ENCODE measurements at regions not wholly inside any gene's neighbourhood (a gene's known extent, or its start where the extent isn't known, plus 50 kb on each side); places are given as distances from the start of the nearest gene placed in this dataset.
"Not testable (repeated sequence)": the region's sequence is repeated elsewhere in the genome, so short reads cannot be mapped to it uniquely, and the experiment has no call there.

GRCh38 chr6:21874372-21874771, 280.8 kb downstream of the SOX4 start:
- no peak for TF ChIP-seq POLR2AphosphoS5 (IDR thresholded peaks at IDR 0.05; ENCODE audit: low read depth)
- no peak for TF ChIP-seq SPI1 (IDR thresholded peaks at IDR 0.05; ENCODE audit: borderline replicate concordance, low read depth)
- TF ChIP-seq, protein P1, sequence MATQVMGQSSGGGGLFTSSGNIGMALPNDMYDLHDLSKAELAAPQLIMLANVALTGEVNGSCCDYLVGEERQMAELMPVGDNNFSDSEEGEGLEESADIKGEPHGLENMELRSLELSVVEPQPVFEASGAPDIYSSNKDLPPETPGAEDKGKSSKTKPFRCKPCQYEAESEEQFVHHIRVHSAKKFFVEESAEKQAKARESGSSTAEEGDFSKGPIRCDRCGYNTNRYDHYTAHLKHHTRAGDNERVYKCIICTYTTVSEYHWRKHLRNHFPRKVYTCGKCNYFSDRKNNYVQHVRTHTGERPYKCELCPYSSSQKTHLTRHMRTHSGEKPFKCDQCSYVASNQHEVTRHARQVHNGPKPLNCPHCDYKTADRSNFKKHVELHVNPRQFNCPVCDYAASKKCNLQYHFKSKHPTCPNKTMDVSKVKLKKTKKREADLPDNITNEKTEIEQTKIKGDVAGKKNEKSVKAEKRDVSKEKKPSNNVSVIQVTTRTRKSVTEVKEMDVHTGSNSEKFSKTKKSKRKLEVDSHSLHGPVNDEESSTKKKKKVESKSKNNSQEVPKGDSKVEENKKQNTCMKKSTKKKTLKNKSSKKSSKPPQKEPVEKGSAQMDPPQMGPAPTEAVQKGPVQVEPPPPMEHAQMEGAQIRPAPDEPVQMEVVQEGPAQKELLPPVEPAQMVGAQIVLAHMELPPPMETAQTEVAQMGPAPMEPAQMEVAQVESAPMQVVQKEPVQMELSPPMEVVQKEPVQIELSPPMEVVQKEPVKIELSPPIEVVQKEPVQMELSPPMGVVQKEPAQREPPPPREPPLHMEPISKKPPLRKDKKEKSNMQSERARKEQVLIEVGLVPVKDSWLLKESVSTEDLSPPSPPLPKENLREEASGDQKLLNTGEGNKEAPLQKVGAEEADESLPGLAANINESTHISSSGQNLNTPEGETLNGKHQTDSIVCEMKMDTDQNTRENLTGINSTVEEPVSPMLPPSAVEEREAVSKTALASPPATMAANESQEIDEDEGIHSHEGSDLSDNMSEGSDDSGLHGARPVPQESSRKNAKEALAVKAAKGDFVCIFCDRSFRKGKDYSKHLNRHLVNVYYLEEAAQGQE (IDR thresholded peaks at IDR 0.05; ENCODE audit: insufficient replicate concordance, low read depth), result no peak
- TF ChIP-seq GABPA (IDR thresholded peaks at IDR 0.05; ENCODE audit: low read depth), result no peak
- TF ChIP-seq CTCF (IDR thresholded peaks at IDR 0.05; ENCODE audit: insufficient read depth, low read length), result no peak
- H3K27me3 ChIP-seq (ENCODE audit: insufficient read depth, poor library complexity, severe bottlenecking), result no peaks in the 10 kb centered on the region
- H3K27ac ChIP-seq (replicated peaks), result no peak overlapping the region
- no peak for DNase-seq (ENCODE audit: low read depth in 1 of 2, low spot score in 1 of 2)
- no peak overlapping the region for H3K4me3 ChIP-seq (replicated peaks; ENCODE audit: insufficient read depth, low read length)

- H3K27me3 ChIP-seq (ENCODE audit: insufficient read depth, poor library complexity, severe bottlenecking); DNase-seq (ENCODE audit: low read depth in 1 of 2, low spot score in 1 of 2); H3K27ac ChIP-seq (replicated peaks); H3K4me3 ChIP-seq (replicated peaks; ENCODE audit: insufficient read depth, low read length): not testable (repeated sequence)
These were observed 283.5 kb downstream of the SOX4 start for GRCh38 chr6:21877037-21877436.

- H3K27ac ChIP-seq (replicated peaks); H3K27me3 ChIP-seq (ENCODE audit: insufficient read depth, poor library complexity, severe bottlenecking); H3K4me3 ChIP-seq (replicated peaks; ENCODE audit: insufficient read depth, low read length); DNase-seq (ENCODE audit: low read depth in 1 of 2, low spot score in 1 of 2): not testable (repeated sequence)
These were observed 286.7 kb downstream of the SOX4 start for GRCh38 chr6:21880249-21880648.

DNA sequence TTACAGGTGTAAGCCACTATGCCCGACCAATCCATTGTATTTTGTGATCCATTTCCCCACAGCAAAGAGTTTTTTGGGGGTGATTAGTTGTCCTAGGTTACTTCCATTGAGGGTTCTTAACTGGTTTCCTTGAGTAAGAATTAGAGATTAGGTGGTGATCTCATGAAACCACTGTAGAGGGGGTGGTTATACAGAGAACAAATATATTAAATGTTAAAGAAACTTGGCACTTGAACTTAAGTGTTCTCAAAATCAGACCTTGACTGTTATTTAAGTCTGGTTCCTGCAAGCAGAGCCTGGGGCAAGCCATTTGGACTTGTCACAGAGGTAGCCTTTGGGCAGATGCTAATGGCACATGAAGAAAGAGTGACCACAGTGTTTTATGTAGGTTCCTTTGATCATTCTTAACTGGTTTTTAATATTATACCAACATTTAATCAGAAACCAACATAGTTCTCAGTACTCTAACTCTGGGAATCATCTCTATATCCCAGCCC, 288.5 kb downstream of the SOX4 start:
- DNase-seq (ENCODE audit: low read depth in 1 of 2, low spot score in 1 of 2), result no peak
- Histone ChIP-seq H3K27ac (replicated peaks) (no peak overlapping the region), H3K27me3 (ENCODE audit: insufficient read depth, poor library complexity, severe bottlenecking) (no peaks in the 10 kb centered on the region), H3K4me3 (replicated peaks; ENCODE audit: insufficient read depth, low read length) (no peak overlapping the region)
- TF ChIP-seq SPI1 (IDR thresholded peaks at IDR 0.05; ENCODE audit: borderline replicate concordance, low read depth), result no peak
- no peak for TF ChIP-seq POLR2AphosphoS5 (IDR thresholded peaks at IDR 0.05; ENCODE audit: low read depth)
- TF ChIP-seq CTCF (IDR thresholded peaks at IDR 0.05; ENCODE audit: insufficient read depth, low read length), result no peak
- TF ChIP-seq, protein P1 (IDR thresholded peaks at IDR 0.05; ENCODE audit: insufficient replicate concordance, low read depth), result no peak
- TF ChIP-seq GABPA (IDR thresholded peaks at IDR 0.05; ENCODE audit: low read depth), result no peak

DNA sequence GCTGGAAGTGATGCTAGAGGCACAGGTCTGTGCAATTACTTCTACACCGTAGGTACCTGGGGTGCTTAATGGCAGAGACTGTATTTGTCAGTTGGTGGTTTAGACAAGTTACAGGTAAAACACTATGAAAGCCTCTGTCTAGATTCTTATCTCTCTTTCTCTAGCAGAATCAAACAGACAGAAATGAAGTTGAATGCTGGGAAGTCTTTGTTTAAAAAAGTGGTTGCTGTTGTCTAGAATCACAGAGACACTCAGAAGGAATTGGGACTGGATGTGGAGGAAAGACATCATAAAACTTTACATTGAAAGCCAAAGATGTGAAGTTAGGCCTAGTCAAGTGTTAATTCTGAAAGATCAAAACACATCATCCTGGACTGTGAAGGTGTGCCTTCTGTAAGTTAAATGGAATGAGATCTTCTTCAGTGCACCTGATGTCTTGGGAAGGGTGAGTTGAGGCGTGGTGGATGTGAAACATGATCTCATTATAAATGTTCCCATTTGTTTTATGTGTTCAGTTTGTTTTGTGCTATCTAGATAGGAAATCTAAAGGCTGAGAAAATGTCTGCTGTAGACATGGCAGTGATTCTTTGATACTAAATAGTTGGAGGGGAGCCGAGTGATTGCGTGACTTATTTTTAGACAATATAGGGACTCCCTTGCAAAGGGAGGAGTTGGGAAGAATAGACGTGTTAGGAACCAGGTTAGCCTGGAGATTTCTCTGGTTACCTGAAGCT, 290.2 kb downstream of the SOX4 start:
- H3K27ac ChIP-seq (replicated peaks), result no peak overlapping the region
- no peak for DNase-seq (ENCODE audit: low read depth in 1 of 2, low spot score in 1 of 2)
- no peaks in the 10 kb centered on the region for H3K27me3 ChIP-seq (ENCODE audit: insufficient read depth, poor library complexity, severe bottlenecking)
- no peak overlapping the region for H3K4me3 ChIP-seq (replicated peaks; ENCODE audit: insufficient read depth, low read length)
- no peak for TF ChIP-seq GABPA (IDR thresholded peaks at IDR 0.05; ENCODE audit: low read depth)
- no peak for TF ChIP-seq CTCF (IDR thresholded peaks at IDR 0.05; ENCODE audit: insufficient read depth, low read length)
